ENCODE measurements at regions not wholly inside any gene's neighbourhood (a gene's known extent, or its start where the extent isn't known, plus 50 kb on each side); places are given as distances from the start of the nearest gene placed in this dataset.

GRCh38 chr20:22437354-22437753, 147.0 kb downstream of the FOXA2 start:
- ATAC-seq (no peak), DNase-seq (ENCODE audit: extremely low read depth in 1 of 4, low spot score in 3 of 4) (no peak), FAIRE-seq (no peak)
- intact Hi-C loops (cut with micrococcal nuclease) = no loop called here
- Histone ChIP-seq H3K79me2 (ENCODE audit: control insufficient read depth, insufficient read depth, low read length) (no peaks in the 10 kb centered on the region), H3K9me1 (ENCODE audit: control insufficient read depth, insufficient read depth, low read length) (no peaks in the 10 kb centered on the region), H3K9ac (ENCODE audit: insufficient read depth in 1 of 2, low read depth in 2 of 2, low read length in 2 of 2) (no peak overlapping the region), H3K27me3 (ENCODE audit: control insufficient read depth in 2 of 2, insufficient read depth in 2 of 2, low read length in 2 of 2) (no peaks in the 10 kb centered on the region), H3K4me3 (no peak overlapping the region), H3K9me3 (replicated peaks; ENCODE audit: control insufficient read depth, insufficient read depth, low read depth, low read length) (no peaks in the 10 kb centered on the region), H3K4me1 (replicated peaks in 1 of 2; ENCODE audit: control insufficient read depth in 2 of 2, insufficient read depth in 2 of 2, low read length in 2 of 2) (peaks cover 0 to 2% of the 10 kb centered on the region in 2 experiments; a peak in 1 of 5 replicates), H4K20me1 (replicated peaks; ENCODE audit: control insufficient read depth, insufficient read depth, low read length) (no peaks in the 10 kb centered on the region), H3K36me3 (ENCODE audit: control insufficient read depth, insufficient read depth, low read length) (no peaks in the 10 kb centered on the region), H3K27ac (ENCODE audit: extremely low read depth, low read depth, low read length) (no peak overlapping the region), H2AFZ (ENCODE audit: low read depth, low read length) (no peak overlapping the region), H3K4me2 (ENCODE audit: insufficient read depth, low read length) (no peak overlapping the region)
- in situ Hi-C loops (cut with MboI) = no loop called here
- 100% methylated on average over 1 of the region's 1 CpG for WGBS (ENCODE audit: insufficient coverage, low coverage, missing lambda C conversion rate)
- BruUV-seq (replicated peaks) = no TSS peak
- CTCF ChIA-PET (ENCODE audit: low intra/inter-chr PET ratio) = no interaction called here
- POLR2A ChIA-PET = no interaction called here
- TF ChIP-seq MLX (CRISPR knock-in tag; conservative IDR thresholded peaks at IDR 0.05) (no peak), CBX1 (IDR thresholded peaks at IDR 0.05; ENCODE audit: low read depth) (no peak), RBM15 (IDR thresholded peaks at IDR 0.05; ENCODE audit: insufficient read depth, low read length) (no peak), MTA1 (IDR thresholded peaks at IDR 0.05; ENCODE audit: borderline replicate concordance) (no peak), RB1 (IDR thresholded peaks at IDR 0.05; ENCODE audit: low read depth) (no peak), SMARCA4 (IDR thresholded peaks at IDR 0.05) (no peak), KHSRP (IDR thresholded peaks at IDR 0.05) (no peak), CSDE1 (IDR thresholded peaks at IDR 0.05) (no peak), RAD51 (IDR thresholded peaks at IDR 0.05; ENCODE audit: borderline replicate concordance, low read depth) (no peak), ARHGAP35 (IDR thresholded peaks at IDR 0.05; ENCODE audit: partially characterized antibody) (no peak), FIP1L1 (IDR thresholded peaks at IDR 0.05; ENCODE audit: low read depth, low read length, poor library complexity, severe bottlenecking) (no peak), ZNF134 (CRISPR knock-in tag; conservative IDR thresholded peaks at IDR 0.05) (no peak), TARDBP (IDR thresholded peaks at IDR 0.05) (no peak), POLR2G (IDR thresholded peaks at IDR 0.05; ENCODE audit: low read depth, low read length) (no peak), DEAF1 (CRISPR knock-in tag; IDR thresholded peaks at IDR 0.05) (no peak), SRSF7 (optimal IDR thresholded peaks at IDR 0.05; ENCODE audit: low read depth, low read length) (no peak), IRF9 (tag; IDR thresholded peaks at IDR 0.05) (no peak), PBX2 (CRISPR knock-in tag; IDR thresholded peaks at IDR 0.05; ENCODE audit: low read depth) (no peak), PBX2 (tag; conservative IDR thresholded peaks at IDR 0.05; ENCODE audit: low read depth) (no peak), NFRKB (IDR thresholded peaks at IDR 0.05; ENCODE audit: low read depth) (no peak)

Data from K562 (cell line).